GM06990 (cell line): ENCODE measurements at regions not wholly inside any gene's neighbourhood (a gene's known extent, or its start where the extent isn't known, plus 50 kb on each side); places are given as distances from the start of the nearest gene placed in this dataset.
A peak's percentile ranks its signal among the peaks of the same experiment; 100 is the strongest.

Experiments used
- DNase-seq: peaks from one replicate; pipeline ENCODE4 v3.0.0-alpha.2; 2011; ENCODE audit not compliant: insufficient read length; ENCODE audit errors: extremely low read depth
- H3K27me3 ChIP-seq: replicated peaks from 2 replicates; pipeline ENCODE4 v1.6.0; 2011; ENCODE audit warnings: low read length; ENCODE audit not compliant: control insufficient read depth, insufficient read depth
- H3K36me3 ChIP-seq: 2 replicates; pipeline ENCODE4 v1.5.1; 2011; ENCODE audit warnings: low read length; ENCODE audit not compliant: control insufficient read depth, insufficient read depth
- H3K4me3 ChIP-seq: replicated peaks from 2 replicates; pipeline ENCODE4 v1.5.1; 2011; ENCODE audit warnings: low read depth, mild to moderate bottlenecking, control low read depth, low read length
- TF ChIP-seq, protein P1 (sequence below): IDR thresholded peaks from 2 replicates; pipeline ENCODE4 v1.5.1; 2011; ENCODE audit warnings: low read length, control low read depth, mild to moderate bottlenecking, inconsistent platforms; ENCODE audit not compliant: insufficient read depth, poor library complexity, severe bottlenecking

- no peak for DNase-seq
- no peaks in the 10 kb centered on the region for H3K36me3 ChIP-seq
- no peak overlapping the region for H3K4me3 ChIP-seq
- TF ChIP-seq, protein P1, sequence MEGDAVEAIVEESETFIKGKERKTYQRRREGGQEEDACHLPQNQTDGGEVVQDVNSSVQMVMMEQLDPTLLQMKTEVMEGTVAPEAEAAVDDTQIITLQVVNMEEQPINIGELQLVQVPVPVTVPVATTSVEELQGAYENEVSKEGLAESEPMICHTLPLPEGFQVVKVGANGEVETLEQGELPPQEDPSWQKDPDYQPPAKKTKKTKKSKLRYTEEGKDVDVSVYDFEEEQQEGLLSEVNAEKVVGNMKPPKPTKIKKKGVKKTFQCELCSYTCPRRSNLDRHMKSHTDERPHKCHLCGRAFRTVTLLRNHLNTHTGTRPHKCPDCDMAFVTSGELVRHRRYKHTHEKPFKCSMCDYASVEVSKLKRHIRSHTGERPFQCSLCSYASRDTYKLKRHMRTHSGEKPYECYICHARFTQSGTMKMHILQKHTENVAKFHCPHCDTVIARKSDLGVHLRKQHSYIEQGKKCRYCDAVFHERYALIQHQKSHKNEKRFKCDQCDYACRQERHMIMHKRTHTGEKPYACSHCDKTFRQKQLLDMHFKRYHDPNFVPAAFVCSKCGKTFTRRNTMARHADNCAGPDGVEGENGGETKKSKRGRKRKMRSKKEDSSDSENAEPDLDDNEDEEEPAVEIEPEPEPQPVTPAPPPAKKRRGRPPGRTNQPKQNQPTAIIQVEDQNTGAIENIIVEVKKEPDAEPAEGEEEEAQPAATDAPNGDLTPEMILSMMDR: no peak
- no peaks in the 10 kb centered on the region; the same call in 1 of the 2 replicates for H3K27me3 ChIP-seq
Observed at GRCh38 chr16:80006241-80007215, 406.0 kb upstream of the MAF start.

DNA sequence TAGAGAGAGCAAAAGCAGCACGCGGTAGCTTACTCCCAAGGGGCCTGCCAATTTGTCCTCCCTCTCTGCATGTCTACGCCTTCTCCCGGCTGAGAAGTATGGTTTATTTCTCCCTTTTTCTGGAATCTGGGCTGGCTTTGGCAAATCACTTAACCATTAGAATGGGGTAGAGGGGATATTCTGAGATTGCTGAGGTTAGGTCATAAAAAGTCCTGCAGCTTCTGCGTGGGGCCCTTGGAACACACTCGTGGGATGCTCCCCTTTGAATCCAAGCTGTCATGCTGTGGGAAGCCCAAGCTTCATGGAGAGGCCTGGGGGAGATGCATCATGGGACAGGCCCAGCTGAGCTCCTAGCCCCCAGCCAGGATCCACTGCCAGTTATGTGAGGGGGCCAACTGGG is 403.6 kb upstream of the MAF start:
- TF ChIP-seq, protein P1: no peak
- H3K36me3 ChIP-seq: no peaks in the 10 kb centered on the region
- DNase-seq: no peak
- no peak overlapping the region for H3K4me3 ChIP-seq
- H3K27me3 ChIP-seq: no peaks in the 10 kb centered on the region; the same call in 1 of the 2 replicates

- no peak for DNase-seq
- Histone ChIP-seq H3K4me3 (no peak overlapping the region), H3K36me3 (no peaks in the 10 kb centered on the region), H3K27me3 (no peaks in the 10 kb centered on the region; the same call in 1 of the 2 replicates)
- TF ChIP-seq, protein P1: no peak
Observed at GRCh38 chr16:80002261-80002660, 401.7 kb upstream of the MAF start.

- no peaks in the 10 kb centered on the region for H3K36me3 ChIP-seq
- H3K27me3 ChIP-seq: peaks cover 2% of the 10 kb centered on the region
- DNase-seq: no peak
- TF ChIP-seq, protein P1: no peak
- H3K4me3 ChIP-seq: no peak overlapping the region
Observed at GRCh38 chr16:79998143-79998542, 397.6 kb upstream of the MAF start.

- TF ChIP-seq, protein P1: peak; percentile 55
- peaks cover 2% of the 10 kb centered on the region for H3K27me3 ChIP-seq
- H3K4me3 ChIP-seq: no peak overlapping the region
- no peak for DNase-seq
- no peaks in the 10 kb centered on the region for H3K36me3 ChIP-seq
Observed at GRCh38 chr16:79997257-79997656, 396.7 kb upstream of the MAF start.
